NCI-H146 (cell line): ENCODE measurements at regions not wholly inside any gene's neighbourhood (a gene's known extent, or its start where the extent isn't known, plus 50 kb on each side); places are given as distances from the start of the nearest gene placed in this dataset.

Source experiments
- DNase-seq: peaks from one replicate; lab custom pipeline; 2025; lab: John Stamatoyannopoulos, UW

DNA sequence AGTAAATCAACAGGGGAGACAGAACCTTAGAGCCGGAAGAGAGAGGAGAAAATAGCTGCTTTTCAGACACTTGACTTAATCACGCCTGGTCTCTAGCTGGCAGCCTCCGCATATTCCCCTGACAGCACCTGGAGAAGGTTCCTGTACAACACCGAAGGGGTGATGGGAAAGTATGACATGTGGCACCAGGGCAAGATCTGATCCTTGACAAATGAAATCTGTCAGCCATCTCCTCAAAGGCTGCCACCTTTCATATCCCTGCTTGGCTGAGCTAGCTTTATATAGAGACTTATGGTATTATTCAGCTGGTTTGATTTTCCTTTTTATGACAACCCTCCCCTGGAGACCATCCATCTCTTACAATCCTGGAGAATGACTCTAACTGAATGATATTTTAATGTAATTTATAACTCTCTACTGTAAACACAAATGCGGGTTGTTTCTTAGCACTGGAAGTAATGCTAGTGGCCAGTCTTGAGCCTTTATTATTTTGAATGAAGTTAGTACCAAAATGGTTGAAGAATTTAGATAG is 1205.3 kb upstream of the CDH8 start:
- DNase-seq: no peak

DNA sequence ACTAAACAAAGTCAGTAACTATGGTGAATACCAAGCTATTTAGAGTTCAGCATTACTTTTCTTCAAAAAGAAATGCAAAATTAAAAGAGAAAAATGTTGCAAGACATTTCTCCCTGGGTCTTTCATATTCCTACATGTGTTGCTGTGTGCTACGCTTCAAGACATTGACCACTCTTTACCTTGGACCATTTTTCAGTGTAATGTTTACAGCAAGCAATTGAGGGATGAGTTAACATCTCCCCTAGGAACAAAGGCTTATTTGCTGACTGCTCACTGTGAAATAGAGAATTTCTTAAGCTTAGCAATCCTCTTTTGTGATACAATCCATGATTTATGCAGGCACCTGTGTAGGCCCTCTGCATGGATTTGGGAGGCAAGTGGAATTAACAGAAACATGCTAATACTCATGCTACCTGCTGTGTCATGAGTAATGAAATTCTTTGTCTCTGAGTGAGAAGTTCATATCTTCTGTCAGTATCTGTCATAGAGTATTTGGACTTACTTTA is 1202.9 kb upstream of the CDH8 start:
- peak; percentile 8 for DNase-seq

DNA sequence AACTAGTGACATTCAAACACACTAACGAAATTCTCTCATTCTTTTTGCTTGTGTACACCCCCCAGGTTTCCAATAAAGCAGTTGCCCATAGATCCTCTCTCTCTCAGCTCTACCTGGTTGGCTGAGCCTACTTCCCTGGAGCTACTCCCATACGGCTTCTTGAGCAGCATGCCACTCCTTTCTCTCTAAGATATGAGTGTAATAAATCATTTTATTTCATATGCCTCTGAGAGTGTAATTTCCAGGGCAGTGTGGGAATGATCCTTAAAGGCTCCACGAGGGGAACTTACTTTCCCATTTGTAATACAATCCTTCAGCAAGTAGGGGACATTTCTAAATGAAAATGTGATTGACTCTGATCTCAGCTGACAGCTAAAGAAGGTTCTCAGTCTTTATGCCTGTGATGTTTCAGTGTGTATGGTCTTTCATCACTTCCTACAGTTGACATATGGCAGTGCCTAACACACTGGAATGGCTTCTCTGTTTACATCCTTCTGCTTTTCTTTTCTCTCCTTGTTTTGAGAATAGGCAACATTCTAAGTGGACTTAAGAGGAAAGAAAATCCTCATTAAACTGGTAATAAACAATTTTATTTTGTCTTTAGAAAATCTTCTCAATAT is 1194.3 kb upstream of the CDH8 start:
- DNase-seq: no peak

DNA sequence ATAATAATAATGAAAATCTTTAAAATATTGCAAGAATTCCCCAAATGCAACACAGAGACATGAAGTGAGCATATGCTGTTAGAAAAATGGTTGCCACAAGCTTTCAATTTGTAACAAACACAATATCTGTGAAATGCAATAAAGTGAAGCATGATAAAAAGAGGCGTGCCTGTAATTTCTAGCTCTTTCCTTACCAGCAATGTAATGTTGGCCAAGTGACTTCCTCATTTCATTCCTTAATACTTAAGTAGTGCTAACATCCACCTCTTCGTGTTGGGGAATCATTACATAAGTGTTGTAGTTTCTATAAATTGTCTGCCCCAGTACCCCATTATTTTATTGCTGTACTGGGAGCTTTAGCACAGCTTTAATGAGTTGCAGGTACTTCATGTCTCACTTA is 1192.0 kb upstream of the CDH8 start:
- no peak for DNase-seq

DNA sequence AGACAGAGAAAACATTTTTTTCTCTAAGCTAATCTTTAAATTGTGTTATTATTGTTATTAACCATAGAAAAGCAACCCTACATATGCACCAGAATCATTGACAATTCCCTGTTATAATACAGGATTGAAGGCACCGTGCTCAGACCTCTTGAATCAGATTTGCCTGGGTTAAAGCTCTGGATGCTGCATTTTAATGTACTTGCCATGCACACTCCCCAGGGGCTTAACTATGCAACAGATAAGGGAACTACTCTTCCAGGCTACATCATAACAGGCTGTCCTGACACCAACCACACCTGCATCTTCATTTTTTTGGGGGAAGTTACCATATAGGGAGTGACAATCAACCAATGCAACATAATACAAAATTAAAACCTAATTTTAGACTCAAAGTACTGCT is 1187.6 kb upstream of the CDH8 start:
- peak; percentile 26 for DNase-seq

DNA sequence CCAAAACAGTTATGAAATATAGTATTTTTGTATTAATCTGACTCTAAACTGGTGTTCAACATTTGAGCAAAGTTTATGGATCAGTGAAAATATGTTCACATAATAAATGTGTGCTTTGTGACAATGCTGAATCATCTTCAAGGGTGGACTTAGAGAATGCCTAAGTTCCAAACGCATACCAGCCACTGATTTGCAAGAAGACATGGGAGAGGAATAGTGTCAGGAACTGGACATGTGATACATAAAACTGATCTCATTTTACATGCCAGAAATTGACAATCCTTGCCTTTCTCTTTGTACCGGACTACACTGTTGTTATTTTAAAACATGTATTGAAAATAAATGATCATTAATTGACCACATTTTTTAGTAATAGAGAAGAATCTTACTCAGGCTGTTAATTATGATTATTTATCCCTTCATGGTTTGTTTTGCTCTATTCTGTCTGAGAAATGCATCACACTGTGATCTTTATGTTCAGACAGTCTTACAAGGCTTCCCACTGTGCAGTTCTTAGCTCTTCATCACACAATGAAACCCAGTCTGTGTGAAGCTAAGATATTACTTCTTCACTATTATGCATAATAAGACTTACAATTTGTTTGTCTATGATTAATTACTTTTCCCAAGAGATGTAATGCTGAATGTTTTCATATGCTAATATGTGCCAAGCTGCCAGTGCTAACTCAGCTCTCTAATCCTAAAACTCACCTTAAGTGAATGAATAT is 1180.6 kb upstream of the CDH8 start:
- DNase-seq: peak; percentile 84

DNA sequence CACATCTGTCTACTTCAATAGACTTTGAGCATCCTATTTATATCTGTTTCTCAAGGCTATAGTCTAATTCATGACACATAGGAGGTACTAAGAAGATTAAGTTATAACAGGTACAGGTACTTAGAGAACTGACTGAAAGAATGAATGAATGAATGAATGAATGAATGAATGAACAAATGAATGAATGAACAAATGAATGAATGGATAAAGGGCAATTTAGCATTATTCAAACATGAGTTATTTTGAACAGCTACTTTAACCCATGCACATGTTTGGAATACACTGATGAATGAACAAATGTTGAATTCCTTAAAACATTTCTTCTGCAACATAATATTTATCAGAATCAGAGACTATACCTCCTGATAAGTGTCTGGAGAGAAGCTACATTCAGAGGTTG is 1165.6 kb upstream of the CDH8 start:
- DNase-seq: no peak

DNA sequence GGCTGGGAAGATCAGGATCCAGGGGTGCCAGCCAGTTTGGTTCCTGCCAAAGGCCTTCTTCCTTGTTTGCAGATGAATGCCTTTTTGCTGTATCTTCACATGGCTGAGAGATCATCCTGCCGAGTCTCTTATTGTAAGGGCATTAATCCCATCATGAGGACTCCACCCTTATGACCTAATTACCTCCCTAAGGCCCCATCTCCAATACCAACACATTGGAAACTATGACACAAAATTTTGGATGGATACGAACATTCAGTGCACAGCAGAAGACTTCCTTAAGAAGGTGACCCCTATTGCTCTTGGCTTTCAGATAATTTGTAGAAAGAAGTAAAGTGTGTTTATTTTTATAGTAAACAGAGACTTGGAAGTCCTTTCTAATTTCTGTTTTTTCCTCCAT is 1164.7 kb upstream of the CDH8 start:
- DNase-seq: no peak

DNA sequence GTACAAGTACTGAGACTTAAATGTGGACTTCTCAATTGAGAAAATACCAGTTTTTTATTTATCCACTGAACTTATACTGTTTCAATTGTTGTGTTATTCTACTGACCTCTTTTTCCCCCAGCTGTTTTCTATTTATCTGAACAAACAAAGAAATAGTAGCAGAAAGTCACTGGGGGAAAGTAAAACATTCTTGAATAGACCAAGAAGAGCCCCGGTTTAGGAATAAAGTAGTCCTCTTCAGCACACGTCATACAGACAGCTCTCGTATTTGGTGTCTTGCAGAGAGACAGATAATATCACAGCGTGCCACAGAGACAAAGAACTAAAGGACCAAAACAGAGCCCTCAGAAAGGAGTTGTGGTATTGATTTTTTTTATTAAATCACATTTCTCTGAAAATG is 1159.1 kb upstream of the CDH8 start:
- DNase-seq: peak; percentile 66

DNA sequence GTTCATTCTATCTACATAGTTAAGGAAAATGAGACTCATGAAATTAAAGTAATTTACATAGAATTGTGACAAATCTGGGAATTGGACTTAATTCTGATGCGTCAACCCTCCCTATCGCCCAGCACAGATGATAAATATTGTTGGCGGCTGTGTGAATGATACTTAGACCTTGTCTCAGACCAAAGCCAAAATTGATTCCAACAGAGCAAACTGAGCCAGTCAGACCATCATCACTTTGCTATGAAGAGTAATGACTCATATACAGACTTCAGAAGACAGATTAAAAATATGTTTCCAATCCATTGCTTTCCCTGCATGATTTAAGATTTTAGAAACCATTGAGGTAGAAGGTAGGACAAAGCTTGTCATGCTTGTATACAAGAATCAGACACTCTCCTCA is 1156.7 kb upstream of the CDH8 start:
- no peak for DNase-seq

DNA sequence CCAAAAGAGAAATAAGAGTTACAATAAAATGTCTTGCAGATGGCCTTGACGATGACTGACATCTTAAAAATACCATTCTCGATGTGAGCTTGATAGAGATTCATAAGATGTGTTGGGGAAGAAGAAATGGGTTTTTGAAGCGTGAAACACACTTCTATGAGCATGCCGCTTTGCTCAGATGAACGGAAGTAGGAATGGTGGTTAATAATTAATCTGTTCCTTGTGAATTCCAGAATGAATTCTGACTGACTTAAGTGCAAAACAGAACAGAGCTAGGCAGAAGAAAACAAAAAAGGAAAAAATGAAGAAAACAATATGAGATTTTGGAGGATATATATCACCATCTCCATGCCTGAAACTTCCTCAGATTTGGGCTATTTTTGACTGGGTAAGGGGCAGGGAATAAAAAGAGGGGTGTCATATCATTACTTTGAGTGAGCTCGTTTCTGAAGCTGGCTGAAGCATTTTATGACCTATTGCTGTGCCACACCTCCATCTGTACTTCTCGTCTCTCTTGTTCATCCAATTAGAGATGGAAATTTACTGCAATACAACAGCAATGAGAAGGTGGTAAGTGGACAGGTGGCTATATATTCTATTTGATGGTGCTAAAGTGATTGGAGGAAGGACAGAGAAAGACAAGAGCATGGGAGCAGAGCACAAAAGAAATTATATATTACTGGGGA is 1152.0 kb upstream of the CDH8 start:
- no peak for DNase-seq

DNA sequence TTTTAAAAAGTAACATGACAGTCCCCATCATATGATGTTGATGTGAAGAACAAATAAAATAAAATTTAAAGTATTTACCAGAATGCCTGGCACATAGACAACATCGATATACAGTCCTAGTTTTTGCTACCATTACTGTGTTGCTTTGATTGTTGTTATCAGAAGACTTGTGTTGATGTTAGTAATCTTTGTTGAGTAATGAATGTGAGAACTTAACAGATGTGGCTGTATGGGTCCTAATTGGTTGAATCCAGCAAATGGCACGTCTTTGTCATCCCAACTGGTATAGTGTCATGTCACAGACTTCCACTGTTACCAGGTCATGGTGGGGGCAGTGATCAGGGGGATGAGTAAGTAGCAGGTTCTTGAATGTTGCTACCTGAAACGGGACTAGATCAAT is 1151.4 kb upstream of the CDH8 start:
- no peak for DNase-seq

DNA sequence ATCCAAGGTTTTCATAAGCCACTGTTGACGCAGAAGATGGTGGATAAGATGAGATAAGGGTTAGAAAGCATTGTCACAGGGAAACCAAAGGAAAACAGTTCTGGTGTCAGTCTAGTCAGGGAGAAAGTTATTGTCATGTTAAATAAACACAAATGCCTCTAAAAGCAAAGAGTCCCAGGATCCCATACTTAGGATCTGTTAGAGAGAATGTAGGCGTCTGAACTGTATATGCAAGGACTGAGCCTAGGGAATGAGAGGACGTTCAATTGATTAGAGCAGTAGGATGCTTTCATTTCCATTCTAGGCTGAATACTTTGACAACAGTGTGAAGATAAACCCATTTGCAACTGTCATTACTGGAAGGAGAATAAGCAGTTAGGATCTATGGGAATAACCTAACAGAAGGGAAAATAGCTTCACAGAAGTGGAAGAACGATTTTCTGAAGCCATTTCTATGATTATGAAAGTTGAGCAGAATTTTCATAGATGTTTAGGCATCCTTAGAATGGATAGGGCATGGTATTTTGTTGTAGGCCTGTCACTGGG is 1149.1 kb upstream of the CDH8 start:
- no peak for DNase-seq

DNA sequence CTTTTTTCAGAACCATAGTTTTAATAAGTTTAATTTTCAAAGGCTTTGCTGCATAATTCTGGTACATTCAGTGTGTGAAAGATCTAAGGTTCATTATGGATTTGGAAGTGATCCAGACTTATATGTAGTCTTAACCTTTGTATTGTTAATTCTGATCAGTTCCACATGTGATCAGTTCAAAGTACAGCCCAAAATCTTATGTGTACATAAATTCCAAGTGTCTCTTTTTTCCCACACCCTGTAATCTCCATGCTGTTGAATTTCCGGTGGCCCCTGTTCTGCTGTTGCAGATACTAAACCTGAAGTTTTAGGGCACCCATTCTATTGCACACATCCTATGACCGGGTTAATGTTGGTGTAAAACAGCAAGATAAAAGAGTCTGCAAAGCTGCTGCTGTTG is 1147.5 kb upstream of the CDH8 start:
- DNase-seq: no peak

DNA sequence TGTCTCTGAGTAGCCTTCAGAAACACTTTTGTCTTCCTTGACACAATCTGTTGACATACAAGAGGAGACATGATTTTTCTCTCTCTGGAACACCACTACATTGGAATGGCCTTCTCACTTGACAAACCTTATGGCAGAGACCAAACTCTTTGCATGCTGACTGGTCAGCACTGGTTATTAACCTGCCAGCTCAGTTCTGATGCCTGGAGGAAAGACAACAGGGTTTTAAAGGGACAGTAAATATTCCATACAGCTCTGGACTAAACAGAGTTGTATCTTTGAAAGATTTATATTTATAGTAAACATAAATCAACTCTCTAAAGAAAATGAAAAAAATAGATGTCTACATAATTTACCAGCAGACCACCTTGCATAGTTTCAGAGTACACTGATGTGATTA is 1139.1 kb upstream of the CDH8 start:
- no peak for DNase-seq

DNA sequence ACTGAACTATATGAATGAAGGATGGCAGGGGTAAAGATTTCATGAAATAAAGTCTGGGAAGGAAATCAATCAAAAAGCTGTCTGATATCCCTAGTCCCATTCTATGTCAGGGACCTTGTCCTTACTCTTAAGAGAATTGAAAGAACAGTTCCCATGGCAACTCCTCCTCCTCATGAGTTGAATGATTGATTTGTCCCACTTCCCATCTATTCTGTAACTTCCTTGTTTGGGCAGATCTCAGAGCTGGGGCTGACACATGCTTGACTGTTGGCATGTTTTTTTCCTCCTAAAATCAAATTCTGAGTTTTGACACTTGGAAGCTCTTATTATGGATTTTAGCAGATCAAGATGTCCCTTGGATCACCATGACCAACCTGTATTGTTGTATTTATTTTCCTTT is 1138.6 kb upstream of the CDH8 start:
- no peak for DNase-seq

DNA sequence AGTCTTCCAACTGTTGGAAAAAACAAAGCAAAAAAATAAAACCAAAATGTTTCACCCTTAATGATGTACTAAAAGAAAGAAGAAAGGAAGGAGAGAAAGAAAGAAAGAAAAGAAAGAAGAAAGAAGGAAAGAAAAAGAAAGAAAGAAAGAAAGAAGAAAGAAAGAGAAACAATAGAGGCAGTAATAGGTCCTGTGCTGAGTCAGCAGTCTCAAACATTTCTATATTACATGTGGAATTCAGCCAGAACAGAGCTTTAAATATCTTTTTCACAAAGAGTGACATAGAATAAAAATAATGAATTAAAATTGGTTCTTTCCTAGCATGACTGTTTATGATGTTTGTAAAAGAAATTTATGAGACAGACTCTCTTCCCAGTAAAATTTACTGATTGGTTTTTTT is 1135.3 kb upstream of the CDH8 start:
- DNase-seq: no peak

DNA sequence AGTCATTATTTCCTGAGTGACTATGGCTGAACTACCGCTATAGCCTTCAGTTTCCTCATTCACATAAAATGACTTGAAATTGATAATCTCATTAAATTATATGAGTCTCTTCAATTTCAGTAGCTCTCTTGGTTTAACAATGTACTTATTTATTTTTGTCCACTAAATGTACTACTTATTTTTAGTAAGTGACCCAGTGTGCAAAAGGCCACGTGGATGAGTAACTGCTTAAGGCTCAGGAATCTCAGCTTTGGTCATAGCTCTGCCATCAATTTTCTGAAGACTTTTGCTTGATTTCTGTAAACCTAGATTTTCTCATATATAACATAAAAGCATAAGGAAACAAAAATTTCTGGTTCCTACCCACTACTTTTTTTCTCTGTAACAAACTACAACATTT is 1132.9 kb upstream of the CDH8 start:
- no peak for DNase-seq

DNA sequence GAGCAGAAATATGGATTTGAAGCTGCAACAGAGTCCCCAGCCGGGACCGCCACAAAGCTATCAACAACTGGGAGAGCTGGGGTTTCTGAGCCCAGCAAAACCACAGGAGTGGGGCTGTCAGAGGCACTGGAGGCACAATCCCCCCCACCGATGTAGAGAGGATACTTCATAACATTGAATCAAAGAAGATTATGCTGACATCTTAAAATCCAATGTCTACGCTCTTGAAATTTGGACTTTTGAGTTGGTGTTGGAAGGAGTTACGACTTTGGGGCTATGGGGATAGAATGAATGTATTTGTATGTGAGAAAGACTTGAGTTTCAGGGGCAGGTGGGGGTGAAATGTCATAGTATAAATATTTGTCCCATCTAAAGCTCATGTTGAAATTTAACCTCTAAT is 1121.6 kb upstream of the CDH8 start:
- no peak for DNase-seq

DNA sequence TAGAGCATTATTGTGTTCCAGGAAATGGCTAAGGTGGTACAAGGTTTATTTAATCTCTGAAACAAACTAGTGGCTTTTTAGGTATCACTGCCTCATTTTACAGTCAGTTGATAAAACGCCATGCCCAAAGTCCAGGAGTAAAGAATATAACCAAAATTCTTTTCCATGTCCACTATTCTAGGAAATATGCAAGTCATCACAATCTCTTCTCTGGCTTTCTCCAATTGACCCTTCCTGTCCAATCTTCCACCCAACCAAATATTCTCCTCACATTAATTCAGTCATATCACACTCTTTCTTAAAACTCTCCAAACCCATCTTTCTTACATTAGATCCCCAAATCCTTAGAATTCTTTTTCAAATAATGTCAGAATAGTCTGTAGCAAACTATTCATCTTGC is 1110.0 kb upstream of the CDH8 start:
- DNase-seq: no peak

DNA sequence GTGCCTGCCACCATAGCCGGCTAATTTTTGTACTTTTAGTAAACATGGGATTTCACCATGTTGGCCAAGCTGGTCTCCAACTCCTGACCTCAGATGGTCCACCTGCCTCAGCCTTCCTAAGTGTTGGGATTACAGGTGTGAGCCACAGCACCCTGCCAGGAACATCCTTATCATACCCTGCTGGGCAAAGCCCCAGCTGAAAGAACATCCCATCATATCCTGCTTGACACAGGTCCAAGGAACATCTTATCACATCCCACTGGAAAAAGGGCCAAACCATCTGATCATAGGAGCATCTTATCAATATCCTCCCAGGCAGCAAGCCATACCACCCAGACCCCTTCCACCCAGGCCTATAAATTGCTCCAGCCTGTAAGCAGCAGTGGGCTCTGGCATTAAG is 1109.2 kb upstream of the CDH8 start:
- no peak for DNase-seq

DNA sequence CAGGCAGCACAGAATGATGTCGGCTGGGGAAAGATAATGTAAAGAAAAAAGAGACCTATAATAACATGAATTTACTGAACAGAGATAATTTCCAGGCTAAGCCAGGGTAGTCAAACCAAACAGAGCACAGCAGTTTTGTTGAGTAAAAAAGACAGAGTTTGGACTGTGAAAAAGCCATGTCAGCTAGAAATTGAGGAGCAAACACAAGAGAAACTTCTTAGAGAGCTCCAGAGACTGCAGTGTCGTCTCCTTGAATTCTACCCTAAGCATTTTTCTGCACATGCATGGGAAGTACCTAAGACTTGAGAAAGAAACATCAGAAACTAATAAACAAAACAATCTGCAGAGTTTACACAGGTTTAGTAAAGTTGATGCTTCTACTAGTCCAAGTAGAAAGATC is 1098.8 kb upstream of the CDH8 start:
- no peak for DNase-seq

DNA sequence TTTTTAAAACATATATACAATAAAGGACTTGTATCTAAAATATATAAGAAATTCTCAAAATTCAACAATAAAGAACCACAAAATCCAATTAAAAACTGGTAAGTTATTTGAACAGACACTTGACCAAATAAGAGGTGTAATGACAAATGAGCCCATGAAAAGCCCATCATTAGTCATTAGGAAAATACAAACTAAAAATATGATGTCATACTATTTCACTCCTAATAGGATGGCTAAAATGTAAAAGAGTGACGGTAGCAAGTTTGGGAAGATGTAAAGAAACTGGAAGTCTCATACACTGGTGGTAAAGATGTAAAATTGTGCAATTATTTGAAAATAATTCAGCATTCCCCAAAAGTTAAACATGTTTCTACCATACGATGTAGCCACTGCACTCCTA is 1095.3 kb upstream of the CDH8 start:
- DNase-seq: no peak
